A549 (cell line): ENCODE measurements at regions not wholly inside any gene's neighbourhood (a gene's known extent, or its start where the extent isn't known, plus 50 kb on each side); places are given as distances from the start of the nearest gene placed in this dataset.

Experiments used
- ATAC-seq, 2 experiments: fragments of 200-7000 bp in 1 of 2; fragments of >200 bp in 1 of 2; cut with Nextera tagmentation in 1 of 2; cut with Tn5 transposase in 1 of 2; 3 replicates each; pipeline versions ENCODE4 v1.8.0 to v1.9.1; 2018 to 2020; ENCODE audit warnings: mild to moderate bottlenecking in 1 of 2, moderate library complexity in 1 of 2
- CTCF ChIA-PET: fragments of 300-600 bp; sonication (Branson Sonifier 250); formaldehyde crosslinking; extraction: SDS; loops from one replicate; lab custom pipeline; 2021; ENCODE audit warnings: antibody characterized with exemption, inconsistent platforms; lab: Yijun Ruan, JAX
- POLR2A ChIA-PET: fragments of 350-600 bp; formaldehyde crosslinking; extraction: SDS; loops from one replicate; lab custom pipeline; 2021; ENCODE audit warnings: antibody characterized with exemption, inconsistent platforms; lab: Yijun Ruan, JAX
- DNase-seq, 2 experiments: peaks; one replicate each; pipeline versions ENCODE4 v3.0.0 to v3.0.0-alpha.2; 2011 to 2016; ENCODE audit warnings: low read depth in 1 of 2, low spot score in 1 of 2
- FAIRE-seq: peaks from 2 replicates; lab custom pipeline; 2011; peaks lifted over from hg19 to GRCh38; lab: Jason Lieb, UNC
- H3K27ac ChIP-seq, 2 experiments: fragments of >200 bp; sonication (Bioruptor Twin); formaldehyde crosslinking; 3 replicates each; pipeline ENCODE4 v1.5.1; 2016 to 2017
- H3K4me1 ChIP-seq: fragments of >200 bp; sonication (Bioruptor Twin); formaldehyde crosslinking; 3 replicates; pipeline ENCODE4 v1.6.1; 2016
- H3K4me2 ChIP-seq: fragments of >200 bp; sonication (Bioruptor Twin); formaldehyde crosslinking; 3 replicates; pipeline ENCODE4 v1.6.1; 2016
- H3K4me3 ChIP-seq: fragments of >200 bp; sonication (Bioruptor Twin); formaldehyde crosslinking; 3 replicates; pipeline ENCODE4 v1.5.1; 2016
- H3K9me3 ChIP-seq: fragments of >200 bp; sonication (Bioruptor Twin); formaldehyde crosslinking; 3 replicates; pipeline ENCODE4 v1.6.1; 2016
- BHLHE40 ChIP-seq: IDR thresholded peaks from 2 replicates; pipeline ENCODE4 v1.6.1; 2012; ENCODE audit warnings: low read depth, low read length, inconsistent platforms
- CHD2 ChIP-seq: fragments of 150-350 bp; IDR thresholded peaks from 2 replicates; pipeline ENCODE4 v1.6.1; 2014; ENCODE audit warnings: low read length; ENCODE audit not compliant: partially characterized antibody
- EHMT2 ChIP-seq: fragments of 200-600 bp; sonication (generic); IDR thresholded peaks from 2 replicates; pipeline ENCODE4 v1.6.1; 2016; ENCODE audit warnings: antibody characterized with exemption, low read depth, mild to moderate bottlenecking, moderate library complexity
- ESRRA ChIP-seq: fragments of 150-350 bp; IDR thresholded peaks from 2 replicates; pipeline ENCODE4 v1.6.1; 2014; ENCODE audit warnings: mild to moderate bottlenecking, low read length, borderline replicate concordance
- FOSL2 ChIP-seq, 2 experiments: fragments of 450-650 bp in 1 of 2; fragments of >200 bp in 1 of 2; sonication (Bioruptor Twin) in 1 of 2; formaldehyde crosslinking; IDR thresholded peaks; 2 replicates each; pipeline versions ENCODE4 v1.5.0 to v1.6.1; 2016 to 2020; ENCODE audit warnings: mild to moderate bottlenecking in 1 of 2, moderate library complexity in 1 of 2
- GATA3 ChIP-seq: IDR thresholded peaks from 2 replicates; pipeline ENCODE4 v1.6.1; 2012; ENCODE audit warnings: borderline replicate concordance
- HDAC2 ChIP-seq: fragments of 200-600 bp; sonication (generic); IDR thresholded peaks from 2 replicates; pipeline ENCODE4 v1.6.1; 2016
- HEYL ChIP-seq: fragments of 250-450 bp; sonication (Bioruptor Pico); IDR thresholded peaks from 2 replicates; pipeline ENCODE4 v1.8.0; 2021; ENCODE audit warnings: mild to moderate bottlenecking, moderate library complexity
- JUN ChIP-seq, 2 experiments: fragments of >200 bp; sonication (Bioruptor Twin); formaldehyde crosslinking; IDR thresholded peaks; 2 replicates in 1 of 2; 3 replicates in 1 of 2; pipeline ENCODE4 v1.6.1; 2016 to 2017
- KDM1A ChIP-seq: fragments of 200-600 bp; sonication (generic); IDR thresholded peaks from 2 replicates; pipeline ENCODE4 v1.6.1; 2016; ENCODE audit warnings: low read depth, mild to moderate bottlenecking
- MAZ ChIP-seq: fragments of 150-350 bp; IDR thresholded peaks from 2 replicates; pipeline ENCODE4 v1.6.1; 2014; ENCODE audit warnings: antibody characterized with exemption, low read depth, low read length, borderline replicate concordance
- NFE2L2 ChIP-seq: fragments of 150-350 bp; conservative IDR thresholded peaks from 2 replicates; pipeline ENCODE4 v1.6.1; 2014; ENCODE audit warnings: low read length
- POLR2AphosphoS2 ChIP-seq: conservative IDR thresholded peaks from 2 replicates; pipeline ENCODE4 v1.6.1; 2012; ENCODE audit warnings: low read length, improper control_type of control experiment, inconsistent platforms
- RNF2 ChIP-seq: fragments of 200-600 bp; sonication (generic); IDR thresholded peaks from 2 replicates; pipeline ENCODE4 v1.6.1; 2016; ENCODE audit warnings: low read depth, mild to moderate bottlenecking, antibody characterized with exemption, moderate library complexity, borderline replicate concordance
- SMC3 ChIP-seq: fragments of >200 bp; sonication (Bioruptor Twin); formaldehyde crosslinking; IDR thresholded peaks from 3 replicates; pipeline ENCODE4 v1.6.1; 2018; ENCODE audit warnings: inconsistent platforms
- SREBF2 ChIP-seq: fragments of 450-650 bp; IDR thresholded peaks from 2 replicates; pipeline ENCODE4 v1.6.1; 2014; ENCODE audit warnings: mild to moderate bottlenecking, moderate library complexity
- ZC3H11A ChIP-seq: fragments of 450-650 bp; IDR thresholded peaks from 2 replicates; pipeline ENCODE4 v1.6.1; 2014; ENCODE audit warnings: antibody characterized with exemption, mild to moderate bottlenecking
- ZNF302 ChIP-seq: fragments of 250-450 bp; sonication (Bioruptor Pico); IDR thresholded peaks from 2 replicates; pipeline ENCODE4 v1.9.0; 2021; ENCODE audit warnings: inconsistent platforms, mild to moderate bottlenecking, moderate library complexity
- WGBS: methylation state at CpG from one replicate; pipeline ENCODE4 v1.1.6; 2017; ENCODE audit errors: missing lambda C conversion rate; 5-methylcytosine and 5-hydroxymethylcytosine counted together
- TF ChIP-seq, protein P1 (sequence below): fragments of 250-450 bp; sonication (Bioruptor Pico); IDR thresholded peaks from 2 replicates; pipeline ENCODE4 v1.5.0; 2020; ENCODE audit warnings: low read depth, mild to moderate bottlenecking, moderate library complexity
- TF ChIP-seq, protein P2 (sequence below): IDR thresholded peaks from 2 replicates; pipeline ENCODE4 v1.6.1; 2012
- TF ChIP-seq, protein P3 (sequence below): fragments of 250-450 bp; sonication (Bioruptor Pico); IDR thresholded peaks from 2 replicates; pipeline ENCODE4 v1.5.0; 2021; ENCODE audit warnings: mild to moderate bottlenecking, moderate library complexity, borderline replicate concordance
- TF ChIP-seq, protein P4 (sequence below): fragments of >200 bp; sonication (Bioruptor Twin); formaldehyde crosslinking; IDR thresholded peaks from 3 replicates; pipeline ENCODE4 v1.5.1; 2016

DNA sequence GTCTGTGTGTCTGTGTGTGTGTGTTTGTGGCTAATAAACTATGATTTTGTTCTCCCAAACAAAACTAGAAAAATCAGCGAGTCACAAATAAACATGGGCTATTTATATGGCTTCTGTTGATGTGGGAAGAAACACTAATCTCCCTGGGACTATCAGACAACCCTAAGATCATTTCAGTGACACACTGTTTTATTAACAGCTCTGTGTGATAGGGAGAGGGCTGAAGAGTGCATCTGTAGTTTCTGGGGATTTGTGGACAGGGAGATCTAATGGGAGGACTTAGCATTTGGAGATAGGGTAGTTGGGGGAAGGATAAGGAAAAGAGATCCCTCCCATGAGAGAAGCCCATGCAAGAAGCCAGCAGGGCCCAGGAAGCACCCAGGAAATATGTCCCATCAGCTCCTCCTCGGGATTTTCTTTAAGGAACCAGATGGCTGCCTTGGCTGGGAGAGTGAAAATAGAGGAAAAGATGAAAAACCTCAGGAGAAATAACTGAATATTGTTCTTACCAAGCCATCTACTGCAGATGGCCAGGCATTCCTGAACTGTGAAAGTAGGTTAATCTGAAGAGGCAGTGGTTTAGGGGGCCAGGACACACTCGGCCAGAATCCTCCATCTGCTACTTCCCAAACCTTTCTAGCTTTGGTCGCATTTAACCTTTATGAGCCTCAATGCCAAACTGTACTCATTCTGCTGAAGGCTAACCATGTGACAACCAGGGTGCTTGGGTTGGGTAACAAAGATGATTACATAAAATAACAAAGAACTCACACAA, 253.4 kb downstream of the BTG1 start:
- no peak for ATAC-seq
- Histone ChIP-seq H3K4me3 (no peak overlapping the region), H3K9me3 (no peaks in the 10 kb centered on the region), H3K4me2 (no peak overlapping the region), H3K4me1 (peaks cover 17% of the 10 kb centered on the region; the same call in 2 of the 3 replicates), H3K27ac (peak overlapping the region in 1 of 2 experiments; percentile 18; a peak in 1 of 6 replicates)
- POLR2A ChIA-PET = no interaction called here
- CTCF ChIA-PET = interaction anchor here (0.7 to 0.8 kb wide), 2 partner anchors 18 to 80 kb away, joined by 3 read pairs; no protein-coding TSS in a partner anchor
- DNase-seq = no peak
- no peak for FAIRE-seq
- 59% methylated on average over 4 of the region's 4 CpGs for WGBS
- no peak for TF ChIP-seq SREBF2
- TF ChIP-seq NFE2L2 = no peak
- TF ChIP-seq ZNF302 (CRISPR knock-in tag) = no peak
- no peak for TF ChIP-seq KDM1A
- TF ChIP-seq, protein P1, sequence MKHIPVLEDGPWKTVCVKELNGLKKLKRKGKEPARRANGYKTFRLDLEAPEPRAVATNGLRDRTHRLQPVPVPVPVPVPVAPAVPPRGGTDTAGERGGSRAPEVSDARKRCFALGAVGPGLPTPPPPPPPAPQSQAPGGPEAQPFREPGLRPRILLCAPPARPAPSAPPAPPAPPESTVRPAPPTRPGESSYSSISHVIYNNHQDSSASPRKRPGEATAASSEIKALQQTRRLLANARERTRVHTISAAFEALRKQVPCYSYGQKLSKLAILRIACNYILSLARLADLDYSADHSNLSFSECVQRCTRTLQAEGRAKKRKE (CRISPR knock-in tag) = no peak
- TF ChIP-seq POLR2AphosphoS2 = no peak
- no peak for TF ChIP-seq GATA3
- no peak for TF ChIP-seq HDAC2
- no peak for TF ChIP-seq SMC3
- TF ChIP-seq, protein P2, sequence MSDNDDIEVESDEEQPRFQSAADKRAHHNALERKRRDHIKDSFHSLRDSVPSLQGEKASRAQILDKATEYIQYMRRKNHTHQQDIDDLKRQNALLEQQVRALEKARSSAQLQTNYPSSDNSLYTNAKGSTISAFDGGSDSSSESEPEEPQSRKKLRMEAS = no peak
- TF ChIP-seq MAZ = no peak
- no peak for TF ChIP-seq BHLHE40
- no peak for TF ChIP-seq JUN (IDR thresholded peaks at IDR 0.05)
- TF ChIP-seq ZC3H11A = no peak
- no peak for TF ChIP-seq RNF2
- TF ChIP-seq, protein P3, sequence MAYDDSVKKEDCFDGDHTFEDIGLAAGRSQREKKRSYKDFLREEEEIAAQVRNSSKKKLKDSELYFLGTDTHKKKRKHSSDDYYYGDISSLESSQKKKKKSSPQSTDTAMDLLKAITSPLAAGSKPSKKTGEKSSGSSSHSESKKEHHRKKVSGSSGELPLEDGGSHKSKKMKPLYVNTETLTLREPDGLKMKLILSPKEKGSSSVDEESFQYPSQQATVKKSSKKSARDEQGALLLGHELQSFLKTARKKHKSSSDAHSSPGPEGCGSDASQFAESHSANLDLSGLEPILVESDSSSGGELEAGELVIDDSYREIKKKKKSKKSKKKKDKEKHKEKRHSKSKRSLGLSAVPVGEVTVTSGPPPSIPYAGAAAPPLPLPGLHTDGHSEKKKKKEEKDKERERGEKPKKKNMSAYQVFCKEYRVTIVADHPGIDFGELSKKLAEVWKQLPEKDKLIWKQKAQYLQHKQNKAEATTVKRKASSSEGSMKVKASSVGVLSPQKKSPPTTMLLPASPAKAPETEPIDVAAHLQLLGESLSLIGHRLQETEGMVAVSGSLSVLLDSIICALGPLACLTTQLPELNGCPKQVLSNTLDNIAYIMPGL (CRISPR knock-in tag) = no peak
- TF ChIP-seq CHD2 = no peak

DNA sequence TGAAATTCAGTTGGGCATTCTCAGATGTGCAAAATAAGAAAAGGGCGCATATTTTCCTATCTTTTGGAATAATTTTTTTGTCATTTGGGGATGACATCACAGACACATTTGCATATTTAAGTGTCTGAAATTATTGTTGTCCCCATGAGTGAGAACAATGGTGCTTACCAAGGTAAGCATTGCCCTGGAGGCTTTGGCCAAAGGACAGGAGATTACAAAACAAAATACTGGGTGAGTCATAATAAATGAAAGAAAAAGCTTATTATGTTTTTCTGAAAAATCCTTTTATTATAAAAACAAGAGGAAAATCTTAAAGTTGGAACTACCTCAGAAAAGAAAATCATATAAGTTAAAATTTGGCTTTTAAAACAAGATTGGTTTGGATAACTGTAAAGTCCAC, 254.9 kb downstream of the BTG1 start:
- no peak overlapping the region for H3K27ac ChIP-seq
- ChIA-PET CTCF (no interaction called here), POLR2A (no interaction called here)
- TF ChIP-seq ZC3H11A (no peak), FOSL2 (IDR thresholded peaks at IDR 0.05) (no peak), FOSL2 (CRISPR knock-in tag; IDR thresholded peaks at IDR 0.05) (peak; percentile 61), SREBF2 (no peak), EHMT2 (no peak), HEYL (CRISPR knock-in tag) (no peak)
- 86% methylated on average over 1 of the region's 1 CpG for WGBS
- DNase-seq (peak in 1 of 2 experiments; percentile 7), ATAC-seq (no peak), FAIRE-seq (no peak)
- peaks cover 17% of the 10 kb centered on the region; the same call in 2 of the 3 replicates for H3K4me1 ChIP-seq
- H3K9me3 ChIP-seq = no peaks in the 10 kb centered on the region
- no peak overlapping the region for H3K4me2 ChIP-seq
- no peak overlapping the region for H3K4me3 ChIP-seq

DNA sequence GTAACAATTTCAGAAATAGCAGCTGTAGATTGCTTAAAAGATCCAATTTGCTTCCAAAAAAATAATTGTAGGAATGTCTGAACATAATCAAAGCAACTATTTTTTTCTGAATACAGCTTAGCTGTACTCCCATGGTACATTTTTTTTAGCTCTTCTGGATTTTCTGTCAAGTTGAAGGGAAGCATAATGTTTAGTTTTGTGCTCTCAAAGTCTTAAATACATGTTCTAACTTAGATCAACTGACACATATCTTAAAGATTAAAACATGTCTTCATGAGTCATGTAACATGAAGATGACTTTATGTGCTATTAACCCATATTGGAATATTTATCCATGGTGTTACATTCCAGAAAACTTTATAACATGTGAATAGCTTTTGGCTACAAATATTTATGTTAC, 255.7 kb downstream of the BTG1 start:
- no peaks in the 10 kb centered on the region for H3K9me3 ChIP-seq
- H3K4me3 ChIP-seq = no peak overlapping the region
- no peak overlapping the region for H3K4me2 ChIP-seq
- POLR2A ChIA-PET = no interaction called here
- DNase-seq (no peak), FAIRE-seq (no peak), ATAC-seq (no peak)
- CTCF ChIA-PET = no interaction called here
- H3K27ac ChIP-seq = no peak overlapping the region
- TF ChIP-seq GATA3 (no peak), KDM1A (no peak), HEYL (CRISPR knock-in tag) (no peak), POLR2AphosphoS2 (no peak), BHLHE40 (no peak), MAZ (no peak), ESRRA (no peak), RNF2 (no peak)
- TF ChIP-seq, protein P4, sequence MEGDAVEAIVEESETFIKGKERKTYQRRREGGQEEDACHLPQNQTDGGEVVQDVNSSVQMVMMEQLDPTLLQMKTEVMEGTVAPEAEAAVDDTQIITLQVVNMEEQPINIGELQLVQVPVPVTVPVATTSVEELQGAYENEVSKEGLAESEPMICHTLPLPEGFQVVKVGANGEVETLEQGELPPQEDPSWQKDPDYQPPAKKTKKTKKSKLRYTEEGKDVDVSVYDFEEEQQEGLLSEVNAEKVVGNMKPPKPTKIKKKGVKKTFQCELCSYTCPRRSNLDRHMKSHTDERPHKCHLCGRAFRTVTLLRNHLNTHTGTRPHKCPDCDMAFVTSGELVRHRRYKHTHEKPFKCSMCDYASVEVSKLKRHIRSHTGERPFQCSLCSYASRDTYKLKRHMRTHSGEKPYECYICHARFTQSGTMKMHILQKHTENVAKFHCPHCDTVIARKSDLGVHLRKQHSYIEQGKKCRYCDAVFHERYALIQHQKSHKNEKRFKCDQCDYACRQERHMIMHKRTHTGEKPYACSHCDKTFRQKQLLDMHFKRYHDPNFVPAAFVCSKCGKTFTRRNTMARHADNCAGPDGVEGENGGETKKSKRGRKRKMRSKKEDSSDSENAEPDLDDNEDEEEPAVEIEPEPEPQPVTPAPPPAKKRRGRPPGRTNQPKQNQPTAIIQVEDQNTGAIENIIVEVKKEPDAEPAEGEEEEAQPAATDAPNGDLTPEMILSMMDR = no peak
- TF ChIP-seq, all 56 proteins: peak for 0
- H3K4me1 ChIP-seq = peaks cover 17% of the 10 kb centered on the region; the same call in 2 of the 3 replicates
